Activated CD4-positive, alpha-beta T cell treated with anti-CD3 and anti-CD28 coated beads for 36 hours (primary cell): ENCODE measurements at regions not wholly inside any gene's neighbourhood (a gene's known extent, or its start where the extent isn't known, plus 50 kb on each side); places are given as distances from the start of the nearest gene placed in this dataset.
"Not testable (repeated sequence)": the region's sequence is repeated elsewhere in the genome, so short reads cannot be mapped to it uniquely, and the experiment has no call there.

Source experiments
- ATAC-seq: fragments of 200-7000 bp; cut with Tn5 transposase; one replicate; pipeline ENCODE4 v1.10.0; 2021; ENCODE audit warnings: mild to moderate bottlenecking, moderate library complexity
- CTCF ChIA-PET: fragments of 350-600 bp; sonication (Branson Sonifier 250); formaldehyde crosslinking; loops from one replicate; lab custom pipeline; 2021; ENCODE audit warnings: antibody characterized with exemption; lab: Charles Lee
- POLR2A ChIA-PET: fragments of 350-600 bp; sonication (Branson Sonifier 250); formaldehyde crosslinking; loops from one replicate; lab custom pipeline; 2021; ENCODE audit warnings: antibody characterized with exemption, inconsistent platforms; lab: Charles Lee
- DNase-seq: peaks from one replicate; pipeline ENCODE4 v3.0.0-alpha.2; 2020
- H3K27ac Mint-ChIP-seq: one replicate; pipeline ENCODE4 v1.8.0; 2021; ENCODE audit warnings: mixed read lengths
- H3K27me3 Mint-ChIP-seq: one replicate; pipeline ENCODE4 v1.8.0; 2021; ENCODE audit warnings: mixed read lengths
- H3K36me3 Mint-ChIP-seq: one replicate; pipeline ENCODE4 v1.8.0; 2021; ENCODE audit warnings: low read depth, mixed read lengths
- H3K4me1 Mint-ChIP-seq: one replicate; pipeline ENCODE4 v1.8.0; 2021; ENCODE audit warnings: mixed read lengths
- H3K4me3 Mint-ChIP-seq: one replicate; pipeline ENCODE4 v1.8.0; 2021; ENCODE audit warnings: mild to moderate bottlenecking, moderate library complexity, mixed read lengths
- H3K9me3 Mint-ChIP-seq: one replicate; pipeline ENCODE4 v1.8.0; 2021; ENCODE audit warnings: low read depth, mixed read lengths
- intact Hi-C, 2 experiments: fragments of 100-400 bp; cut with DNase I in 1 of 2; cut with micrococcal nuclease in 1 of 2; formaldehyde crosslinking; loops; one replicate each; pipeline versions ENCODE4 v1.14.2 to v1.15.1; 2022 to 2024; cut with DNase I, micrococcal nuclease

DNA sequence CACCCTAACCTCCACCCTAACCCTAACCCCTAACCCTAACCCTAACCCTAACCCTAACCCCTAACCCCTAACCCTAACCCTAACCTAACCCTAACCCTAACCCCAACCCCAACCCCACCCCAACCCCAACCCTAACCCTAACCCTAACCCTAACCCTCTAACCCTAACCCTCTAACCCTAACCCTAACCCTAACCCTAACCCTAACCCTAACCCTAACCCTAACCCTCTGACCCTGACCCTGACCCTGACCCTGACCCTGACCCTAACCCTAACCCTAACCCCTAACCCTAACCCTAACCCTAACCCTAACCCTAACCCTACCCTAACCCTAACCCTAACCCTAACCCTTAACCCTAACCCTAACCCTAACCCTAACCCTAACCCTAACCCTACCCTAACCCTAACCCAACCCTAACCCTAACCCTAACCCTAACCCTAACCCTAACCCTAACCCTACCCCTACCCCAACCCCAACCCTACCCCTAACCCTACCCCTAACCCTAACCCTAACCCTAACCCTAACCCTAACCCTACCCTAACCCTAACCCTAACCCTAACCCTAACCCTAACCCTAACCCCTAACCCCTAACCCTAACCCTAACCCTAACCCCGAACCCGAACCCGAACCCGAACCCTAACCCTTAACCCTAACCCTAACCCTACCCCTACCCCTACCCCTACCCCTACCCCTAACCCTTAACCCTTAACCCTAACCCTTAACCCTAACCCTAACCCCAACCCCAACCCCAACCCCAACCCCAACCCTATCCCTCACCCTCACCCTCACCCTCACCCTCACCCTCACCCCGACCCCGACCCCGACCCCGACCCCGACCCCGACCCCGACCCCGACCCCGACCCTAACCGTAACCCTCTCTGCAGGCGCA, 186.2 kb upstream of the CHL1 start:
- H3K36me3 Mint-ChIP-seq, DNase-seq, H3K27me3 Mint-ChIP-seq, CTCF ChIA-PET, H3K9me3 Mint-ChIP-seq, intact Hi-C loops, H3K4me1 Mint-ChIP-seq, POLR2A ChIA-PET, ATAC-seq, H3K4me3 Mint-ChIP-seq, H3K27ac Mint-ChIP-seq: not testable (repeated sequence)

DNA sequence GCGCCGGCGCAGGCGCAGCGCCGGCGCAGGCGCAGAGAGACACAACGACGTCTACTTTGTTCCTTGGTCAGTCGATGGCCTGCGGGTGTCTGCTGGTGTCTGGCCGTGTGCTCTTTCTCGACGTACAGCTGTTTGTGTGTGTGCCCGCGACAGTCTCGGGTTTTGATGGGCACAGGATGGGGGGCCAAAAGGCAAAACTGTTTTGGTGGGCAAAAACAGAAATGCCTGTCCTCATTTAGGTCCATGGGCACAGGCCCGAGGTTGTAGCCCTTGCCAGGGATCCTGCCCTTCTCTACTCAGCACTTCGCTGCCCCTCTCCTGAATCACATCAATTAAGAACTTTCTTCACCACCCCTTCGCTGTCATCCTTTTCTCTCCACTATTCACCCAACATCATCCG, 184.8 kb upstream of the CHL1 start:
- Mint-ChIP-seq H3K4me1 (no peaks in the 10 kb centered on the region), H3K27ac (no peak overlapping the region), H3K9me3 (peaks cover 4% of the 10 kb centered on the region), H3K36me3 (peaks cover 2% of the 10 kb centered on the region), H3K27me3 (peaks cover 3% of the 10 kb centered on the region), H3K4me3 (peak overlapping the region; percentile 9)
- intact Hi-C loops, result no loop called here
- POLR2A ChIA-PET, result no interaction called here
- CTCF ChIA-PET, result no interaction called here
- ATAC-seq, result no peak
- DNase-seq, result peak; percentile 4

DNA sequence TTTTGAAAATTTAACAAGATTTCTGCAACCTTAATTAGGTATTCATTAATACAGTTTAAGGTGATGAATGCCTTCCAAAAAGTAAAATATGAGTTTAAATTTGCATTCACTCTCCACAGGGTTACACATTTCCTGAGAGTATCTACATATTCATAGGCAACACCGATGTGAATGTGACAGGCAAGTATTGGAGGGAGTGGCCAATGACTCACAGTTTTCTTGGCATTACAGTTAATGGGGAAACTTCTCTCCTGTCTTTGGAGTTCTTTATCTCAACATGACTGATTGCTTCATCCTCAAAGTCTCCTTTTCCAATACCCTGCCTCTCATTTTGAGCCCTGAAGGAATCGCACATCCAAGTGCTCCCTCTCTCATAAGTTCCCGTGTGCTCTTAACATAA, 181.9 kb upstream of the CHL1 start:
- no peaks in the 10 kb centered on the region for H3K4me1 Mint-ChIP-seq
- peaks cover 4% of the 10 kb centered on the region for H3K9me3 Mint-ChIP-seq
- CTCF ChIA-PET, result no interaction called here
- no peak for ATAC-seq
- H3K27ac Mint-ChIP-seq, result no peak overlapping the region
- intact Hi-C loops, result no loop called here
- H3K27me3 Mint-ChIP-seq, result peaks cover 3% of the 10 kb centered on the region
- DNase-seq, result no peak
- no peak overlapping the region for H3K4me3 Mint-ChIP-seq
- POLR2A ChIA-PET, result no interaction called here
- H3K36me3 Mint-ChIP-seq, result peaks cover 2% of the 10 kb centered on the region

DNA sequence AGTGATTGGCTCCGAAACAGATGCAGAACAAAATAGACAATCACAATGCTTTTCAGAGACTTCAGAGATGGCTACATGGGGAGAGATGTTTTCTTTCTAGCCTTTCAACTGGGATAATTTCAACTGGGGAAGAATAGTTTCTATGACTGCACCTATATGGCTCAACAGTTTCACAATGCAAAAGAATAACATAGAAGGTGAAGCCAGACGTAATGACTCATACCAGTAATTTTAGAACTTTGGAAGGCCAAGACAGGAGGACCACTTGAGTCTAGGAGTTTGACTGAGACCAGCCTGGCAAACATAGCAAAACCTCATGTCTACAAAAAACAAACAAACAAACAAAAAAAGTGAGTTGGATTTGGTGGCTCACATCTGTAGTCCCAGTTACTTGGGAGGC, 180.2 kb upstream of the CHL1 start:
- Mint-ChIP-seq H3K4me1 (no peaks in the 10 kb centered on the region), H3K36me3 (peaks cover 2% of the 10 kb centered on the region), H3K4me3 (no peak overlapping the region), H3K27ac (no peak overlapping the region), H3K9me3 (peaks cover 4% of the 10 kb centered on the region), H3K27me3 (peaks cover 8% of the 10 kb centered on the region)
- POLR2A ChIA-PET, result no interaction called here
- no peak for DNase-seq
- CTCF ChIA-PET, result no interaction called here
- ATAC-seq, result no peak
- intact Hi-C loops, result no loop called here

DNA sequence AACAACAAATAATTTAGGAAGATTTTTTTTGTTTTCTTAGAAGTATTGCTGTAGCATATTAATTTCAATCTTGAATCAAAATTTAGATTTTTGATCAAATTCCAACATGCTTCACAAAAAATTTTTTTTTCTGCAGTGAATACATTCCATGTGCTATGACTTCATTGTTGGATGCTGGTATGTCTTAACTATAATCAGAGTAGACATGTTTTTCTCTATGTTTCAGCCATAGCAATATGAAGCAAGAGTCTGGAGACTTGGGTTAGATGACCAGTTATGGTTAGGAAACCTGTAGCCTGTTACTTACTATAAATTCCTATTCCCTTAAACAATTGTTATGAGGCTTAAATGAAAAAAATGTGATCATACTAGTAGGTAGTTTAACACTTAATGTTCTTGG, 176.1 kb upstream of the CHL1 start:
- ChIA-PET POLR2A (no interaction called here), CTCF (no interaction called here)
- Mint-ChIP-seq H3K4me1 (no peaks in the 10 kb centered on the region), H3K27ac (no peak overlapping the region), H3K4me3 (no peak overlapping the region), H3K36me3 (no peaks in the 10 kb centered on the region), H3K9me3 (no peaks in the 10 kb centered on the region), H3K27me3 (peaks cover 18% of the 10 kb centered on the region)
- DNase-seq (no peak), ATAC-seq (no peak)
- intact Hi-C loops, result no loop called here

DNA sequence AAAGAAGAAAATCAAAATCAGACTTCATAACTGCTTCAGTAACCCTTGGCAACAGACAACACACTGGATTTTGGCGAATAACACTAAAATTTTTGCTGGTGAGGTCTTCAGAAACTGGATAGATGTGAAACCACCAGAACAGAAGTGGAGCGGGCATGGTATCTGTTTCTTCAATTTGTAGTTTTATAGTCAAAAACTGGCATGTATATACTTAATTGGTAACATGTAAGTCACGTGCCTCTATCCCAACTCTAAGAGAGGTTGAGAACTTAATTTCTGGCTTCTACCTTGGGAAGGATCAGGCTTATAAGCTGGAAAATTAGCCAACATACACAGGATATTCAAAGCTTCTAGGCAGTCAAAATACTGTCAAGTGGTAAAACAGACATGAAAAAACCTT, 172.6 kb upstream of the CHL1 start:
- Mint-ChIP-seq H3K4me1 (no peaks in the 10 kb centered on the region), H3K4me3 (no peak overlapping the region), H3K36me3 (no peaks in the 10 kb centered on the region), H3K27me3 (peaks cover 22% of the 10 kb centered on the region), H3K27ac (no peak overlapping the region), H3K9me3 (no peaks in the 10 kb centered on the region)
- DNase-seq, result no peak
- ChIA-PET POLR2A (no interaction called here), CTCF (no interaction called here)
- no peak for ATAC-seq
- intact Hi-C loops, result no loop called here

DNA sequence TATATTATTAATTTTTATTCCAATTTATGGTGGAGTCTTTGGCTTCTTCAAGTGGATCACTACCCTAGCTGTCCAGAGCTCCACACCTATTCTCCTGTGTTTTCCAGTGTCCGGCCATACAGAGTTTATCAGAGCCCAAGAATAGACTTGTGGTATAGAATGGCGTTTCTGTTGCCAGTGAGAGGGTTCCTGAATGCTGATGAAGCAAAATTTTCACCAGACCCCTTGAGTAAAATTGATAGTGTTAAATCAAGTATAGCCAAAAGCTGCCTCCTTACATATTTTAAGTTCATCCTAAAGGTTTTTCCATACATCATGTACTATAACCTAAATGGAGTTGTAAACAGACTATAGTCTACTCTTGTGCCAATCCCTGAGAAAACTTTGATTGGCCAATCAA, 171.5 kb upstream of the CHL1 start:
- ChIA-PET POLR2A (no interaction called here), CTCF (no interaction called here)
- H3K4me1 Mint-ChIP-seq, result no peaks in the 10 kb centered on the region
- H3K4me3 Mint-ChIP-seq, result no peak overlapping the region
- ATAC-seq (no peak), DNase-seq (no peak)
- peaks cover 29% of the 10 kb centered on the region for H3K27me3 Mint-ChIP-seq
- peaks cover 2% of the 10 kb centered on the region for H3K9me3 Mint-ChIP-seq
- H3K27ac Mint-ChIP-seq, result no peak overlapping the region
- intact Hi-C loops, result no loop called here
- no peaks in the 10 kb centered on the region for H3K36me3 Mint-ChIP-seq

DNA sequence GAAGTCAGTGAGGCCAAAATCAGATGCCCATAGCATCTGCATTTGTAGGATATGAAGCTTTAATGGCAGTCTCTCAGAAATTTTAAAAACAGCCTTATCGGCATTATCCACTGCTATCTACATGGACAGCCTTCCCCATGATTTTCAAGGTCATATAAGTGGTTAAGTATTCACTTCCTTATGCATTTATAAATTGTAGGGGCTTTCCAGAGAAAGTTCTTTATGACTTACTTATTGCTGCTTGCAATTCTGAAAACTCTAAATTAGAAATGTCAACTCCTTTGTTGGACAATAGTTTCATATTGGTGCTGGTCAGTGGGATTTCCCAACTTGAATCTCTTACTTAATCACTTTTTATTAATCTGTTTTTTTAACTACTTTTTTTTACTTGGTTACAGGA, 160.6 kb upstream of the CHL1 start:
- H3K4me3 Mint-ChIP-seq, CTCF ChIA-PET, H3K9me3 Mint-ChIP-seq, H3K27me3 Mint-ChIP-seq, intact Hi-C loops, ATAC-seq, DNase-seq, H3K4me1 Mint-ChIP-seq, H3K27ac Mint-ChIP-seq, H3K36me3 Mint-ChIP-seq: not testable (repeated sequence)
- POLR2A ChIA-PET, result interaction anchor here (0.7 kb wide), 1 partner anchor 13 kb away, joined by 3 read pairs; no protein-coding TSS in a partner anchor

DNA sequence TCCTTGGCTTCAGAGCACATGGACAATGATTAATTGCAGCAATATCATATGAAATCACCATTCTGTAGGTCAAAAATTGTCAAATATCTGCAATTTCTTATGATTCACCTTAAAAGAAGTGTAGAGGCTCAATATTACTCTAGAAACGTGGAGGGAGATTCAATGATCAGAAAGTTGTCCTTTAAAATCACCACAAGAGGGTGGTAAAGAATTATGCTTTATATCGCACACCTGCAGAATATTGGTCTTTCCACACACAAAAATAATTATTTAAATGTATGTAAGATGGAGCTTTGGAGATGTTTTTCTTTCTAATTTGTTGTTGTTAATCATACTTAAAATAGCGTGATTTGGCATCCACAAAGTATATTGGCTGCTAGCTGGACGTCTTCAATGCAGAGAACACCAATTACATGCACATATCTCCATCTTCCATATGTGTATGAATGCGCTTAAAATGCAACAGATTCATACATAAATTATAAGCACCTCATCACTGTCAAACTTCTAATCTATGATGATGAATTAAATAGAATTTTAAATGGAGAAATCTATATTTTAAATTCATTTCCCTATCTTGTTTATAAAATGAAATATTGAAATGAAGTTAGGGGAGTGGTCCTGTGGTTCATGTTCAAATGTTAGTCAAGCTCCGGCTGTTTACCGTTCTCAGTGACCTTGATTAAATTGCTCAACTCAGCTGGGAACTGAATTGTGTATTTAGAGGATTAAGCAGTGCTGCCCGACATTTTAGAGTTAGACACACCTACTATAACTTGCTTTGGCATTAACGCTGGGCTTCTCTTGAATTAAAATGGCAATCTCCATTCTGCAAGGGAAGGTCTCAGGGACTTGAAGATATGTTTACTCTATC, 153.5 kb upstream of the CHL1 start:
- H3K27ac Mint-ChIP-seq, H3K36me3 Mint-ChIP-seq, POLR2A ChIA-PET, H3K4me3 Mint-ChIP-seq, DNase-seq, CTCF ChIA-PET, ATAC-seq, H3K9me3 Mint-ChIP-seq, H3K4me1 Mint-ChIP-seq, intact Hi-C loops: not testable (repeated sequence)
- H3K27me3 Mint-ChIP-seq, result peaks cover 12% of the 10 kb centered on the region

DNA sequence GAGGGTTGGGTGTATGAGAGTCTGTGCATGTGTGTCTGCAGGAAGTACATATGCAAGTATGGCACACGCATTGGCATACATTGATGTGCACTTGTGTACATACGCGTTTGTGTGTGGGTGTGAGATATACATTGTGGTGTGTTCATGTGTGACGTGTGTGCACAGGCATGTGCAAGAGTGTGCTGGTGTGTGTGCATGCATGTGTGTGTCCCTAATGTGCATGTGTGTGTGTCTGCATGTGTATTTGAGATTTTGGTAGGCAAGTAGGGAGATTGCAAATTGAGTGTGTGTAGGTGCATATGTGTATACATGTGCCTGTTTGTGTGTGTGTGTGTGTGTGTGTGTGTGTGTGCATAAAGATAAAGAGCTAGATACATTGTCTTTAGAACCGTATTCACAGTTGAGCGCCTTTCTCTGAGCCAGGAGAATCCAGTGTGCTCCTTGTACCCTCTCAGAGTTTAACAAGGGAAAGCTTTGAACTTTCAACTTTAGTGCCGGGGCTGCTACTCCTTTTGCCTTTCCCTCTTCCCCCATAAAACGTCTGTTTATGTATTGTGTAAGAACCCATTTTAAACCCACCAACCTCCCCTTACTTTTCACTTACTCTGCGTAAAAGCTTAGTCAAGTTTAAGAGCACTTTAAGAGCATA, 152.4 kb upstream of the CHL1 start:
- Mint-ChIP-seq H3K27ac (no peak overlapping the region), H3K9me3 (no peaks in the 10 kb centered on the region), H3K4me3 (no peak overlapping the region), H3K27me3 (peaks cover 14% of the 10 kb centered on the region), H3K4me1 (no peaks in the 10 kb centered on the region), H3K36me3 (no peaks in the 10 kb centered on the region)
- intact Hi-C loops, result no loop called here
- DNase-seq, result no peak
- ChIA-PET POLR2A (no interaction called here), CTCF (no interaction called here)
- ATAC-seq, result no peak

DNA sequence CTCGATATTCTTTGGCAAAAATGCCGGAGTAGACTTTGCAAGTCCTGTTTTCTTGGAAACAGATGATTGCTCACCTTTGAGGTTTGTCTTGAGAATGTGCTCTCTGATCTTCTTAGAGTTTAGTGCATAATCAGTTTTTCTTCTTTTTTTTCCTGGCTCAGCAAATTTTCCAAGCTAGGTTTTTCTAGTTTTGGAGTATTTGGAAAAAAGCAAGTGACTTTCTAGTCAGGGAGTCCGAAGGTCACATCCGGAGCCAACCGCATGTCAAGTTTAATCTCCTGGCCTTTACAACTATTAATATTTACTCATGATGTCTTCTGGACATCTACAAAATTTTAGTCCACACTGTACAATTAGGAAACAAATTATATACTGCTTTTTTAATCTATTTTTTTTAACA, 151.6 kb upstream of the CHL1 start:
- H3K4me3 Mint-ChIP-seq, H3K9me3 Mint-ChIP-seq, H3K4me1 Mint-ChIP-seq, intact Hi-C loops, POLR2A ChIA-PET, ATAC-seq, CTCF ChIA-PET, DNase-seq, H3K27ac Mint-ChIP-seq, H3K36me3 Mint-ChIP-seq: not testable (repeated sequence)
- H3K27me3 Mint-ChIP-seq, result peaks cover 11% of the 10 kb centered on the region
